ENCODE measurements at regions not wholly inside any gene's neighbourhood (a gene's known extent, or its start where the extent isn't known, plus 50 kb on each side); places are given as distances from the start of the nearest gene placed in this dataset.

GRCh38 chr5:99035942-99036341 is 107.1 kb upstream of the CHD1 start:
- Histone ChIP-seq H3K36me3 (ENCODE audit: control insufficient read depth, insufficient read depth, low read length) (no peaks in the 10 kb centered on the region), H3K9ac (ENCODE audit: extremely low read depth, low read length, poor library complexity, severe bottlenecking) (no peak overlapping the region), H3K27me3 (ENCODE audit: control insufficient read depth, insufficient read depth, low read length, poor library complexity, severe bottlenecking) (peaks cover 33% of the 10 kb centered on the region), H3K4me3 (ENCODE audit: low read length) (no peak overlapping the region), H3K9me3 (ENCODE audit: control insufficient read depth, low read length) (no peaks in the 10 kb centered on the region), H3K27ac (ENCODE audit: low read depth, low read length) (no peak overlapping the region), H3K4me1 (ENCODE audit: control insufficient read depth, insufficient read depth, low read length) (no peaks in the 10 kb centered on the region)
- no peak for TF ChIP-seq CTCF (conservative IDR thresholded peaks at IDR 0.05)
- H3K27ac Mint-ChIP-seq: no peak overlapping the region
- no peaks in the 10 kb centered on the region for H3K36me3 Mint-ChIP-seq (ENCODE audit: low read depth)
- WGBS, 2 experiments (ENCODE audit: insufficient coverage in 1 of 2, insufficient read length in 1 of 2): 100% methylated on average over 1 of the region's 1 CpG
- peaks cover 35% of the 10 kb centered on the region for H3K27me3 Mint-ChIP-seq (ENCODE audit: insufficient read depth)
- no peak overlapping the region for H3K4me3 Mint-ChIP-seq
- peaks cover 22% of the 10 kb centered on the region for H3K4me1 Mint-ChIP-seq
- DNase-seq: no peak
- H3K9me3 Mint-ChIP-seq: no peaks in the 10 kb centered on the region

GRCh38 chr5:99034336-99034735 is 105.5 kb upstream of the CHD1 start:
- Mint-ChIP-seq H3K9me3 (no peaks in the 10 kb centered on the region), H3K27ac (no peak overlapping the region), H3K27me3 (ENCODE audit: insufficient read depth) (peaks cover 27% of the 10 kb centered on the region), H3K4me3 (no peak overlapping the region), H3K36me3 (ENCODE audit: low read depth) (no peaks in the 10 kb centered on the region), H3K4me1 (peaks cover 15% of the 10 kb centered on the region)
- 29 to 75% methylated on average over 1 of the region's 1 CpG for WGBS, 2 experiments (ENCODE audit: insufficient coverage in 1 of 2, insufficient read length in 1 of 2)
- Histone ChIP-seq H3K4me3 (ENCODE audit: low read length) (no peak overlapping the region), H3K27ac (ENCODE audit: low read depth, low read length) (no peak overlapping the region), H3K27me3 (ENCODE audit: control insufficient read depth, insufficient read depth, low read length, poor library complexity, severe bottlenecking) (peaks cover 43% of the 10 kb centered on the region), H3K4me1 (ENCODE audit: control insufficient read depth, insufficient read depth, low read length) (no peaks in the 10 kb centered on the region), H3K9me3 (ENCODE audit: control insufficient read depth, low read length) (no peaks in the 10 kb centered on the region), H3K36me3 (ENCODE audit: control insufficient read depth, insufficient read depth, low read length) (no peaks in the 10 kb centered on the region), H3K9ac (ENCODE audit: extremely low read depth, low read length, poor library complexity, severe bottlenecking) (no peak overlapping the region)
- no peak for TF ChIP-seq CTCF (conservative IDR thresholded peaks at IDR 0.05)
- DNase-seq: no peak

- peaks cover 15% of the 10 kb centered on the region for H3K4me1 Mint-ChIP-seq
- Histone ChIP-seq H3K9ac (ENCODE audit: extremely low read depth, low read length, poor library complexity, severe bottlenecking) (no peak overlapping the region), H3K4me3 (ENCODE audit: low read length) (no peak overlapping the region), H3K27me3 (ENCODE audit: control insufficient read depth, insufficient read depth, low read length, poor library complexity, severe bottlenecking) (peaks cover 38% of the 10 kb centered on the region), H3K36me3 (ENCODE audit: control insufficient read depth, insufficient read depth, low read length) (no peaks in the 10 kb centered on the region), H3K9me3 (ENCODE audit: control insufficient read depth, low read length) (no peaks in the 10 kb centered on the region), H3K4me1 (ENCODE audit: control insufficient read depth, insufficient read depth, low read length) (no peaks in the 10 kb centered on the region), H3K27ac (ENCODE audit: low read depth, low read length) (no peak overlapping the region)
- peaks cover 17% of the 10 kb centered on the region for H3K27me3 Mint-ChIP-seq (ENCODE audit: insufficient read depth)
- WGBS, 2 experiments (ENCODE audit: insufficient coverage in 1 of 2, insufficient read length in 1 of 2): 78 to 80% methylated on average over 4 to 5 of the region's 5 CpGs
- no peak overlapping the region for H3K4me3 Mint-ChIP-seq
- no peak overlapping the region for H3K27ac Mint-ChIP-seq
- no peak for TF ChIP-seq CTCF (conservative IDR thresholded peaks at IDR 0.05)
- no peak for DNase-seq
- no peaks in the 10 kb centered on the region for H3K9me3 Mint-ChIP-seq
- no peaks in the 10 kb centered on the region for H3K36me3 Mint-ChIP-seq (ENCODE audit: low read depth)
Measured at GRCh38 chr5:99033014-99033900, 104.5 kb upstream of the CHD1 start.

All from endodermal cell (in vitro differentiated cells).